Astrocyte (in vitro differentiated cells and primary cell): ENCODE measurements at regions not wholly inside any gene's neighbourhood (a gene's known extent, or its start where the extent isn't known, plus 50 kb on each side); places are given as distances from the start of the nearest gene placed in this dataset.

Experiments used
- CTCF ChIP-seq: IDR thresholded peaks from 2 replicates; pipeline ENCODE4 v1.5.1; 2011; ENCODE audit warnings: low read depth, mild to moderate bottlenecking, inconsistent platforms, low read length, moderate library complexity; ENCODE audit not compliant: insufficient read depth
- EZH2 ChIP-seq: IDR thresholded peaks from 2 replicates; pipeline ENCODE4 v1.6.1; 2012; ENCODE audit warnings: mild to moderate bottlenecking, low read length, inconsistent platforms; ENCODE audit not compliant: insufficient read depth

- TF ChIP-seq CTCF, result no peak
- TF ChIP-seq EZH2, result no peak
Measured at GRCh38 chr3:30161375-30161774, 445.0 kb upstream of the TGFBR2 start.
